K562 (cell line): ENCODE measurements at regions not wholly inside any gene's neighbourhood (a gene's known extent, or its start where the extent isn't known, plus 50 kb on each side); places are given as distances from the start of the nearest gene placed in this dataset.

Source experiments
- ATAC-seq: fragments of 200-7000 bp; cut with Tn5 transposase; 3 replicates; pipeline ENCODE4 v1.9.1; 2020; ENCODE audit warnings: moderate library complexity
- BruUV-seq: library from RNA; stranded (reverse); fragments of 400-500 nt; replicated peaks from 2 replicates; lab custom pipeline; 2021; lab: Mats Ljungman, UMichigan
- CTCF ChIA-PET: fragments of 300-600 bp; formaldehyde crosslinking; extraction: SDS; loops from one replicate; lab custom pipeline; 2021; ENCODE audit warnings: low intra/inter-chr PET ratio; lab: Yijun Ruan, JAX
- POLR2A ChIA-PET: fragments of 300-600, 350-650 bp; sonication (Branson Sonifier 250); formaldehyde crosslinking; extraction: SDS; loops from one replicate; lab custom pipeline; 2021; ENCODE audit warnings: antibody characterized with exemption, inconsistent platforms; lab: Yijun Ruan, JAX
- DNase-seq, 4 experiments: peaks; one replicate each; pipeline versions ENCODE4 v3.0.0 to v3.0.0-alpha.2; 2011 to 2018; ENCODE audit warnings: low spot score in 3 of 4, mixed read lengths in 3 of 4; ENCODE audit errors: extremely low read depth in 1 of 4
- FAIRE-seq: peaks from 2 replicates; lab custom pipeline; 2011; peaks lifted over from hg19 to GRCh38; lab: Jason Lieb, UNC
- H2AFZ ChIP-seq: 2 replicates; pipeline ENCODE4 v1.6.0; 2011; ENCODE audit warnings: low read depth, low read length, control low read depth, inconsistent platforms
- H3K27ac ChIP-seq: fragments of 200-600 bp; 3 replicates; pipeline ENCODE4 v1.8.0; 2011; ENCODE audit warnings: low read depth, mild to moderate bottlenecking, control low read depth, inconsistent platforms, low read length, moderate library complexity, mixed read lengths; ENCODE audit errors: extremely low read depth
- H3K27me3 ChIP-seq, 2 experiments: fragments of 300-600 bp in 1 of 2; 2 replicates in 1 of 2; 3 replicates in 1 of 2; pipeline versions ENCODE4 v1.6.0 to v1.8.0; 2011; ENCODE audit warnings: inconsistent platforms in 2 of 2, low read length in 2 of 2, mild to moderate bottlenecking in 1 of 2, mixed read lengths in 1 of 2, moderate library complexity in 1 of 2; ENCODE audit not compliant: control insufficient read depth in 2 of 2, insufficient read depth in 2 of 2
- H3K36me3 ChIP-seq: fragments of 300-600 bp; 3 replicates; pipeline ENCODE4 v1.8.0; 2011; ENCODE audit warnings: mild to moderate bottlenecking, low read length, inconsistent platforms; ENCODE audit not compliant: control insufficient read depth, insufficient read depth
- H3K4me1 ChIP-seq, 2 experiments: fragments of 200-600 bp in 1 of 2; replicated peaks in 1 of 2; 2 replicates in 1 of 2; 3 replicates in 1 of 2; pipeline versions ENCODE4 v1.5.1 to v1.8.0; 2011; ENCODE audit warnings: inconsistent platforms in 2 of 2, low read length in 2 of 2, mild to moderate bottlenecking in 1 of 2, mixed read lengths in 1 of 2, moderate library complexity in 1 of 2; ENCODE audit not compliant: control insufficient read depth in 2 of 2, insufficient read depth in 2 of 2
- H3K4me2 ChIP-seq: 2 replicates; pipeline ENCODE4 v1.6.1; 2011; ENCODE audit warnings: low read length, control low read depth, inconsistent platforms, mixed read lengths; ENCODE audit not compliant: insufficient read depth
- H3K4me3 ChIP-seq: fragments of 200-600 bp; sonication (generic), shearing (Covaris generic); 2 replicates; pipeline ENCODE4 v1.5.1; 2016; ENCODE audit warnings: control low read depth, inconsistent platforms
- H3K79me2 ChIP-seq: fragments of 200-600 bp; 3 replicates; pipeline ENCODE4 v1.8.0; 2011; ENCODE audit warnings: low read length, inconsistent platforms; ENCODE audit not compliant: control insufficient read depth, insufficient read depth
- H3K9ac ChIP-seq, 2 experiments: 2 replicates each; pipeline versions ENCODE4 v1.6.0 to v1.6.1; 2011; ENCODE audit warnings: low read depth in 2 of 2, low read length in 2 of 2, control low read depth in 1 of 2, inconsistent platforms in 1 of 2, mild to moderate bottlenecking in 1 of 2, mixed read lengths in 1 of 2; ENCODE audit not compliant: insufficient read depth in 1 of 2
- H3K9me1 ChIP-seq: one replicate; pipeline ENCODE4 v1.6.0; 2011; ENCODE audit warnings: inconsistent platforms, mild to moderate bottlenecking, low read length, moderate library complexity; ENCODE audit not compliant: control insufficient read depth, insufficient read depth
- H3K9me3 ChIP-seq: replicated peaks from 2 replicates; pipeline ENCODE4 v1.5.1; 2011; ENCODE audit warnings: low read depth, low read length, inconsistent platforms; ENCODE audit not compliant: control insufficient read depth, insufficient read depth
- H4K20me1 ChIP-seq: replicated peaks from 2 replicates; pipeline ENCODE4 v1.6.1; 2011; ENCODE audit warnings: low read length, inconsistent platforms, mixed read lengths; ENCODE audit not compliant: control insufficient read depth, insufficient read depth
- CEBPB ChIP-seq: fragments of 450-650 bp; IDR thresholded peaks from 2 replicates; pipeline ENCODE4 v1.6.1; 2016; ENCODE audit warnings: missing genetic modification characterization, missing compliant biosample characterization
- DDX20 ChIP-seq: fragments of 450-650 bp; IDR thresholded peaks from 2 replicates; pipeline ENCODE4 v1.6.1; 2016; ENCODE audit warnings: missing genetic modification characterization, low read depth, mild to moderate bottlenecking, missing compliant biosample characterization, moderate library complexity
- REST ChIP-seq, 2 experiments: fragments of 450-650 bp; formaldehyde crosslinking in 1 of 2; IDR thresholded peaks; 2 replicates each; pipeline versions ENCODE4 v1.4.0 to v1.6.1; 2014 to 2020; ENCODE audit warnings: mild to moderate bottlenecking in 2 of 2, borderline replicate concordance in 1 of 2, low read depth in 1 of 2
- WGBS: fragments of 100-300 bp; shearing (Covaris generic); methylation state at CpG from one replicate; pipeline ENCODE4 v1.1.6; 2016; ENCODE audit warnings: low coverage, mixed read lengths; ENCODE audit not compliant: insufficient coverage; ENCODE audit errors: missing lambda C conversion rate; 5-methylcytosine and 5-hydroxymethylcytosine counted together
- in situ Hi-C: fragments of 300-500 bp; cut with MboI; formaldehyde crosslinking; loops from 4 replicates; pipeline ENCODE4 v1.15.0; 2018; ENCODE audit warnings: inconsistent platforms, mixed read lengths
- intact Hi-C: fragments of 100-400 bp; cut with micrococcal nuclease; formaldehyde crosslinking; loops from 2 replicates; pipeline ENCODE4 v1.14.2; 2022
- TF ChIP-seq, protein P1 (sequence below): fragments of 450-650 bp; conservative IDR thresholded peaks from 2 replicates; pipeline ENCODE4 v1.6.1; 2016; ENCODE audit warnings: missing genetic modification characterization, low read depth, mild to moderate bottlenecking, missing compliant biosample characterization, moderate library complexity

GRCh38 chr5:54859316-54859715 is 126.1 kb downstream of the ESM1 start:
- intact Hi-C loops (no loop called here), in situ Hi-C loops (loop anchor here (25.0 kb wide), 1 partner anchor 622 kb away; no protein-coding TSS in a partner anchor)
- no peak overlapping the region for H3K4me3 ChIP-seq
- no peak for DNase-seq
- no peaks in the 10 kb centered on the region for H3K36me3 ChIP-seq
- no peak overlapping the region for H3K27ac ChIP-seq
- ATAC-seq, result no peak
- no peaks in the 10 kb centered on the region for H3K9me3 ChIP-seq
- no peak for TF ChIP-seq DDX20
- no peak overlapping the region for H3K4me2 ChIP-seq
- H4K20me1 ChIP-seq, result no peaks in the 10 kb centered on the region; the same call in 1 of the 2 replicates
- H3K4me1 ChIP-seq, result peaks cover 0 to 3% of the 10 kb centered on the region in 2 experiments; a peak in 1 of 5 replicates
- POLR2A ChIA-PET, result no interaction called here
- H2AFZ ChIP-seq, result no peak overlapping the region
- H3K27me3 ChIP-seq, result 0 out of 5 replicates have a peak, but pooled peaks cover 2 to 5% of the 10 kb centered on the region in 2 experiments
- H3K9me1 ChIP-seq, result no peaks in the 10 kb centered on the region
- FAIRE-seq, result no peak
- CTCF ChIA-PET, result no interaction called here
- no peak overlapping the region for H3K9ac ChIP-seq
- H3K79me2 ChIP-seq, result no peaks in the 10 kb centered on the region
- no TSS peak for BruUV-seq

DNA sequence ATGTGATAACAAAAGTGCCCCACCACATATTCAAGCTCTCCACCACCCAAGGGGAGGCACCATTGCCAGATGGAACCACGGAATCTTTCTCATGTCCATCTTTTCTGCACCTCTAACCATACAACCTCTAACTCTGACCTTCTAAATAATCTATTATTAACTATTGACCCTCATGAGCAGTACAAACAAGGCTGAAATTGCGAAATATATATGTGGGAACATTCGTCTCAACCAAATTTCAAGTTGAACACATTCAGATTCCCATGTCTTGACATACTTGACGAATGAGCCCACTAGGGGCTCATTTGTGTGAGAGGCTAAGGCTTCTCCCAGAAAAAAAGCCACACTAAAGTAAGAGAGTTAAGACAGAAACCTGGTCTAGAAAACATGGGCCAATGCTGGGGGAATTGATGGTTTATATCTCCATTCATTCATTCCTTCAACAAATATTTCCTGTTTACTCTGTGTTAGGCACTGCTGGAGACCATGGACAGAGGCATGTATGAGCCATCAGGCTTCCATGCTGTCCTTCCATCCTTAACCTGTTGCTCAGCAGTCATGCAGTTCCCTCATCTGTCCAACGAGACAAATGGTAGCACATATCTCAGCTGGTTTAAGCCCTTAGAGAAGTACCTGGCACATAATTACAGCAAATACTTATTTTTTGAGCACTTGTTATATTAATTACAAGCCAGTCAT is 130.4 kb downstream of the ESM1 start:
- H3K4me2 ChIP-seq, result no peak overlapping the region
- ATAC-seq, result no peak
- H3K4me3 ChIP-seq, result no peak overlapping the region
- POLR2A ChIA-PET, result no interaction called here
- no peaks in the 10 kb centered on the region for H3K36me3 ChIP-seq
- H2AFZ ChIP-seq, result no peak overlapping the region
- CTCF ChIA-PET, result no interaction called here
- H3K4me1 ChIP-seq, result no peaks in the 10 kb centered on the region
- DNase-seq, result no peak
- H3K27me3 ChIP-seq, result peaks cover 0 to 2% of the 10 kb centered on the region in 2 experiments; a peak in 3 of 5 replicates
- H3K9ac ChIP-seq, result no peak overlapping the region
- WGBS, result 1% methylated on average over 5 of the region's 5 CpGs
- BruUV-seq, result no TSS peak
- intact Hi-C loops (no loop called here), in situ Hi-C loops (loop anchor here (5.0 to 25.0 kb wide), 2 partner anchors 338 to 618 kb away; partner anchors contain the start of gene SNX18)
- H3K9me1 ChIP-seq, result no peaks in the 10 kb centered on the region
- no peaks in the 10 kb centered on the region for H3K79me2 ChIP-seq
- TF ChIP-seq, protein P1, sequence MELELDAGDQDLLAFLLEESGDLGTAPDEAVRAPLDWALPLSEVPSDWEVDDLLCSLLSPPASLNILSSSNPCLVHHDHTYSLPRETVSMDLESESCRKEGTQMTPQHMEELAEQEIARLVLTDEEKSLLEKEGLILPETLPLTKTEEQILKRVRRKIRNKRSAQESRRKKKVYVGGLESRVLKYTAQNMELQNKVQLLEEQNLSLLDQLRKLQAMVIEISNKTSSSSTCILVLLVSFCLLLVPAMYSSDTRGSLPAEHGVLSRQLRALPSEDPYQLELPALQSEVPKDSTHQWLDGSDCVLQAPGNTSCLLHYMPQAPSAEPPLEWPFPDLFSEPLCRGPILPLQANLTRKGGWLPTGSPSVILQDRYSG (tag), result no peak
- TF ChIP-seq REST (IDR thresholded peaks at IDR 0.05; ENCODE audit: borderline replicate concordance), result peak; percentile 37; the same call in 1 of the 2 replicates
- no peak for TF ChIP-seq REST (CRISPR knock-in tag; IDR thresholded peaks at IDR 0.05; ENCODE audit: low read depth)
- TF ChIP-seq CEBPB (tag), result 0 out of 2 replicates have a peak, but pooled peaks have one; percentile 10
- no peak overlapping the region for H3K27ac ChIP-seq
- no peaks in the 10 kb centered on the region for H3K9me3 ChIP-seq
- no peaks in the 10 kb centered on the region for H4K20me1 ChIP-seq
- FAIRE-seq, result no peak
